Lower leg skin (tissue), 4 donors: ENCODE measurements at regions not wholly inside any gene's neighbourhood (a gene's known extent, or its start where the extent isn't known, plus 50 kb on each side); places are given as distances from the start of the nearest gene placed in this dataset.
"Not testable (repeated sequence)": the region's sequence is repeated elsewhere in the genome, so short reads cannot be mapped to it uniquely, and the experiment has no call there.

Experiments used
- DNase-seq, 2 donors: peaks; one replicate each; pipeline ENCODE4 v3.0.0-alpha.2; 2019; ENCODE audit warnings: low spot score in 2 of 2
- H3K4me3 ChIP-seq: fragments of 200-600 bp; sonication (generic); 2 replicates; pipeline ENCODE4 v1.5.1; 2017; ENCODE audit warnings: mild to moderate bottlenecking, low read depth; ENCODE audit not compliant: poor library complexity, severe bottlenecking
- POLR2A ChIP-seq, 2 donors: fragments of 450-650 bp; IDR thresholded peaks; one replicate each; pipeline ENCODE4 v1.6.1; 2016 to 2017; ENCODE audit warnings: antibody characterized with exemption in 2 of 2, mild to moderate bottlenecking in 1 of 2, moderate library complexity in 1 of 2
- WGBS, 2 donors: methylation state at CpG; one replicate each; pipeline ENCODE4 v1.1.5; 2018; 5-methylcytosine and 5-hydroxymethylcytosine counted together
- intact Hi-C: fragments of 100-400 bp; cut with DNase I; formaldehyde crosslinking; loops from one replicate; pipeline ENCODE4 v1.15.0; 2023; ENCODE audit warnings: low total_unique reads
- TF ChIP-seq, protein P1 (sequence below), 3 donors: fragments of 450-650 bp; IDR thresholded peaks; one replicate each; pipeline ENCODE4 v1.5.1; 2016; ENCODE audit warnings: antibody characterized with exemption in 3 of 3, mild to moderate bottlenecking in 3 of 3, moderate library complexity in 2 of 3

DNA sequence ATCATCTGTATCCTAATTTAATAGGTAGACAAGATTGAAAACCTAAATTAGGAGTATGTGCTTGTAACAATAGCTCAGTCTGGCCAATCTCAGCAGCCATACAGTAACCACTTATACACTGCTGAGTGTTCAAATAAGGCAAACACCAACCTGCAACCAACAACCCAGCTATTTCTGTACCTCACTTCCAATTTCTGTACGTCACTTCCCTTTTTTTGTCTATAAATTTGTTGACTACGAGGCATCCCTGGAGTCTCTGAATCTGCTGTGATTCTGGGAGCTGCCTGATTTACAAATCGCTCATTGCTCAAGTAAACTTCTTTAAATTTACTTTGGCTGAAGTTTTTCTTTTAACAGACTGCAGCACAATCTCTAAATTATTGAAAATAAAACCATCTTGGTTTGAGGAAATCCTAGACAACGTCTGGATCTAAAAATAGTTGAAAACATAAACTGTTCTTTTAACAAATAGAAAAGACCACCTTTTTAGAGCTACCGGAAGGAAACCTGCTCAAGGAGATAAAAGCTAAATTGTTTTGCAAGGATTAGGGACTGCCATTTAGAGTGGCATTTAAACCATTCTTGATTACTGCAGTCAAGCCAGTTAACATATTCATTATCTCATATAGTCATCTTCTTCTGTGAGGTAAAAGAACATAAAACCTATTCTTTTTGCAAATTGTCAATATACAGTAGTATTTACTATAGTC is 778.1 kb downstream of the SH3BGRL start:
- H3K4me3 ChIP-seq: no peak overlapping the region
- intact Hi-C loops: no loop called here
- WGBS, 2 donors: 52 to 76% methylated on average over 5 of the region's 5 CpGs
- TF ChIP-seq POLR2A (IDR thresholded peaks at IDR 0.05): no peak
- TF ChIP-seq, protein P1, sequence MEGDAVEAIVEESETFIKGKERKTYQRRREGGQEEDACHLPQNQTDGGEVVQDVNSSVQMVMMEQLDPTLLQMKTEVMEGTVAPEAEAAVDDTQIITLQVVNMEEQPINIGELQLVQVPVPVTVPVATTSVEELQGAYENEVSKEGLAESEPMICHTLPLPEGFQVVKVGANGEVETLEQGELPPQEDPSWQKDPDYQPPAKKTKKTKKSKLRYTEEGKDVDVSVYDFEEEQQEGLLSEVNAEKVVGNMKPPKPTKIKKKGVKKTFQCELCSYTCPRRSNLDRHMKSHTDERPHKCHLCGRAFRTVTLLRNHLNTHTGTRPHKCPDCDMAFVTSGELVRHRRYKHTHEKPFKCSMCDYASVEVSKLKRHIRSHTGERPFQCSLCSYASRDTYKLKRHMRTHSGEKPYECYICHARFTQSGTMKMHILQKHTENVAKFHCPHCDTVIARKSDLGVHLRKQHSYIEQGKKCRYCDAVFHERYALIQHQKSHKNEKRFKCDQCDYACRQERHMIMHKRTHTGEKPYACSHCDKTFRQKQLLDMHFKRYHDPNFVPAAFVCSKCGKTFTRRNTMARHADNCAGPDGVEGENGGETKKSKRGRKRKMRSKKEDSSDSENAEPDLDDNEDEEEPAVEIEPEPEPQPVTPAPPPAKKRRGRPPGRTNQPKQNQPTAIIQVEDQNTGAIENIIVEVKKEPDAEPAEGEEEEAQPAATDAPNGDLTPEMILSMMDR (IDR thresholded peaks at IDR 0.05): no peak
- no peak for DNase-seq

DNA sequence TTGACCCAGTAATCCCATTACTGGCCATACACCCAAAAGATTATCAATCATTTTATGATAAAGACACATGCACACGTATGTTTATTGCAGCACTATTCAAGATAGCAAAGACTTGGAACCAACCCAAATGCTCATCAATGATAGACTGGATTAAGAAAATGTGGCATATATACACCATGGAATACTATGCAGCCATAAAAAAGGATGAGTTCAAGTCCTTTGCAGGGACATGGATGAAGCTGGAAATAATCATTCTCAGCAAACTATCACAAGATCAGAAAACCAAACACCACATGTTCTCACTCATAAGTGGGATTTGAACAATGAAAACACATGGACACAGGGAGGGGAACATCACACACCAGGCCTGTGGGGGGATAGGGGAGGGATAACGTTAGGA is 785.3 kb downstream of the SH3BGRL start:
- 73 to 86% methylated on average over 2 of the region's 2 CpGs for WGBS, 2 donors
- intact Hi-C loops: not testable (repeated sequence)

DNA sequence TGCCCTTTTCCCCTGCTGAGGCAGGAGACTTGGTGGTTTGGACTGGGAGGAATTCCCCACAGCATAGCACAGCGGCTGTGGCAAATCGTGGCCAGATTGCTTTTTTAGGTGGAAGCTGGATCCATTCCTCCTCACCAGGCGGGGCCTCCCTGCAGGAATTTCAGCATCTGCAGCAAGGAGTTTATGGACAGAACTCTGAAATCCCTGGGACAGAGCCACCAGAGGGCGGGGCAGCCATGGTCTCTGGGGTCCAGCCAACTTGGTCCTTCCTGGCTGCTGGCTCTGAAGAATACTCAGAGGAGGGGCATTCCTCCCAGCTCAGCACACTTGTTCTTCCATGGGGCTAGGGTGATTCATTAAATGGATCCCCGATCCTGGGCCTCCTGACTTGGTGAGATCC is 794.3 kb downstream of the SH3BGRL start:
- H3K4me3 ChIP-seq: no peak overlapping the region
- TF ChIP-seq, protein P1 (IDR thresholded peaks at IDR 0.05): no peak
- TF ChIP-seq POLR2A (IDR thresholded peaks at IDR 0.05): no peak
- intact Hi-C loops: no loop called here
- 60 to 72% methylated on average over 1 to 4 of the region's 5 CpGs for WGBS, 2 donors
- no peak for DNase-seq

More for the DNA sequence above, 785.3 kb downstream of the SH3BGRL start:
- DNase-seq, H3K4me3 ChIP-seq: not testable (repeated sequence)

DNA sequence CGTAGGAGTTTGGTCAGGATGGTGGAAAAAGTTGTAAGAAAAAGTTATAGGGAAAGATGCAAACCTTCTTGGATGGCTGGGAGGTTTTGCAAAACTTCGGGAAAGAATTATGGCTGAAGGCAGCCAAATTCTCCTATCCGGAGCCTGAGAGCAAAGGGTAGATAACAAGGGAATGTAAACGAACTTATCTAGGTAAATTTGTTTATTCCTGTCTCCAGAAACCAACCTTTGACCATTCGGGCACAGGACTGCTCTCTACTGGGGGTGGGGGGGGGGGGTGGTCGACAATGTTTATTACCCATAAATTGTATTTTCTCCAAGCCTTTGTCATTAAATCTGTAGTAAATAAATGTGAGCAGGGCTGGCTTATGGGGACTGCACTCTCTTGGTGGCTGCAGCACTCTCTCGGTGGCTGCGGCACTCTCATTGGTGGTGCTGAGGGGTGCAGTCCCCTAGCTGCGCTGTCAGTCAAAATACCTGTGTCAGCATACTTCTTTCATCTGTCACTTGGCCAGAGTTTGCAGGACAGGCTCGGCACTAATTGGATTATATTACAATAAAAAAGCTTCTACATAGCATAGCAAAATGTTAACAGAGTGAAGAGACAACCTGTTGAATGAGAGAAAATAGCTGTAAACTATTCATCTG is 827.8 kb downstream of the SH3BGRL start:
- 67 to 77% methylated on average over 10 of the region's 10 CpGs for WGBS, 2 donors

DNA sequence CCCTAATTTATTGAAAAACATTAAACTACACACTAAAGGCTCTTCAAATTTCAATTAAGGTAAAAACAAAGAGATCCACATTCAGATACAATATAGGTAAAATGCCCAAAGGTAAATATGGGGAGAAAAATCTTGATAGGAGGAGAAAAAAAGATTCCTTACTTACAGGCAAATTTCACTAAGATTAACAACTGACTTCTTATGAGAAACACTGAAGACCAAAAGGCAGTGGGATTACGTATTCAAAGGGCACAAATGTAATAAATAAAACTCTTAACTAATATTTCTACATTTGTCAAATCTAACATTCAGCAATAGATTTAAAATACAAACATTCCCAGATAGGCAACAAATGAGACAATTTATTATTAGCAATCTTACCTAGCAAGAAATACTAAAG is 829.3 kb downstream of the SH3BGRL start:
- TF ChIP-seq POLR2A (IDR thresholded peaks at IDR 0.05): no peak
- TF ChIP-seq, protein P1 (IDR thresholded peaks at IDR 0.05): no peak
- intact Hi-C loops: no loop called here
- WGBS, 2 donors: 55 to 67% methylated on average over 1 of the region's 1 CpG
- DNase-seq: no peak
- no peak overlapping the region for H3K4me3 ChIP-seq

More for the DNA sequence above, 827.8 kb downstream of the SH3BGRL start:
- H3K4me3 ChIP-seq: no peak overlapping the region
- no peak for TF ChIP-seq POLR2A (IDR thresholded peaks at IDR 0.05)
- TF ChIP-seq, protein P1 (IDR thresholded peaks at IDR 0.05): no peak
- intact Hi-C loops: no loop called here
- DNase-seq: no peak

DNA sequence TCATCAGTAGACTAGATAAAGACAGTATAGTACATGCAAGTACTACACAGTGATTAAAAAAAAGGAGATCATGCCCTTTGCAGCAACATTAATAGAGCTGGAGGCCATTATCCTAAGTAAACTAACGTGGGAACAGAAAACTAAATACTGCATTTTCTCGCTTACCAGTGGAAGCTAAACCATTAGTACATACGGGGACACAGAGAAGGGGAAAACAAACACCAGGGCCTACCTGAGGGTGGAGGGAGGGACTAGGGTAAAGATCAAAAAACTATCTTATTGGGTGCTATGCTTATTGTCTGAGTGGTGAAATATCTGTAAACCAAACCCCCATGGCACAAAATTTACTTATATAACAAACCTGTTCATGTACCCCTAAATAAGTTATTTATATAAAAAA is 836.9 kb downstream of the SH3BGRL start:
- no peak overlapping the region for H3K4me3 ChIP-seq
- intact Hi-C loops: no loop called here
- no peak for DNase-seq
- TF ChIP-seq, protein P1 (IDR thresholded peaks at IDR 0.05): no peak
- no peak for TF ChIP-seq POLR2A (IDR thresholded peaks at IDR 0.05)
- 70 to 75% methylated on average over 3 of the region's 3 CpGs for WGBS, 2 donors
